Fibroblast of lung (primary cell): ENCODE measurements at regions not wholly inside any gene's neighbourhood (a gene's known extent, or its start where the extent isn't known, plus 50 kb on each side); places are given as distances from the start of the nearest gene placed in this dataset.

ENCODE experiments used
- CTCF ChIP-seq, 2 donors: IDR thresholded peaks in 1 of 2; conservative IDR thresholded peaks in 1 of 2; 1 replicate in 1 of 2; 2 replicates in 1 of 2; pipeline ENCODE4 v1.5.1; 2011 to 2012; ENCODE audit warnings: low read length in 2 of 2, control low read depth in 1 of 2, inconsistent platforms in 1 of 2, low read depth in 1 of 2, mild to moderate bottlenecking in 1 of 2
- EZH2 ChIP-seq: IDR thresholded peaks from 2 replicates; pipeline ENCODE4 v1.5.1; 2012; ENCODE audit warnings: low read length, control low read depth, mild to moderate bottlenecking; ENCODE audit errors: missing control alignments

- no peak for TF ChIP-seq CTCF (conservative IDR thresholded peaks at IDR 0.05 in 1 of 2, IDR thresholded peaks at IDR 0.05 in 1 of 2; ENCODE audit: low read depth in 1 of 2, low read length in 2 of 2)
- no peak for TF ChIP-seq EZH2
Measured at GRCh38 chrX:93404121-93404520, 269.3 kb downstream of the NAP1L3 start.
